ENCODE measurements at regions not wholly inside any gene's neighbourhood (a gene's known extent, or its start where the extent isn't known, plus 50 kb on each side); places are given as distances from the start of the nearest gene placed in this dataset.

GRCh38 chr14:95787941-95788340, 74.0 kb upstream of the TCL1A start:
- TF ChIP-seq EGR1 (IDR thresholded peaks at IDR 0.05; ENCODE audit: low read depth in 2 of 2) (no peak), CTCF (IDR thresholded peaks at IDR 0.05; ENCODE audit: low read depth, low read length, missing input control) (no peak), ZBTB33 (IDR thresholded peaks at IDR 0.05) (no peak), FOXA1 (IDR thresholded peaks at IDR 0.05) (no peak), JUND (IDR thresholded peaks at IDR 0.05) (no peak), GABPA (IDR thresholded peaks at IDR 0.05 in 1 of 2, conservative IDR thresholded peaks at IDR 0.05 in 1 of 2) (no peak), FOXA2 (IDR thresholded peaks at IDR 0.05) (no peak), YY1 (IDR thresholded peaks at IDR 0.05) (no peak), NR2F2 (IDR thresholded peaks at IDR 0.05) (no peak), MAX (IDR thresholded peaks at IDR 0.05) (no peak), ATF3 (IDR thresholded peaks at IDR 0.05) (no peak), SP1 (IDR thresholded peaks at IDR 0.05) (no peak)

Measured in liver (tissue), 3 donors.